Mucosa of descending colon (tissue), 3 donors: ENCODE measurements at regions not wholly inside any gene's neighbourhood (a gene's known extent, or its start where the extent isn't known, plus 50 kb on each side); places are given as distances from the start of the nearest gene placed in this dataset.

ENCODE experiments used
- ATAC-seq: fragments of 200-7000 bp; cut with Tn5 transposase; one replicate; pipeline ENCODE4 v1.9.1; 2020; ENCODE audit warnings: mild to moderate bottlenecking, moderate library complexity
- DNase-seq, 3 donors: peaks; one replicate each; pipeline ENCODE4 v3.0.0-alpha.2; 2020
- H3K36me3 ChIP-seq: fragments of 200-600 bp; one replicate; pipeline ENCODE4 v1.8.0; 2021; ENCODE audit warnings: low read depth, mild to moderate bottlenecking
- H3K4me1 ChIP-seq: fragments of 200-600 bp; one replicate; pipeline ENCODE4 v1.8.0; 2021; ENCODE audit warnings: low read depth, mild to moderate bottlenecking
- H3K4me3 ChIP-seq: fragments of 200-600 bp; one replicate; pipeline ENCODE4 v1.8.0; 2021; ENCODE audit warnings: mild to moderate bottlenecking
- H3K9me3 ChIP-seq: fragments of 200-600 bp; one replicate; pipeline ENCODE4 v1.8.0; 2021; ENCODE audit warnings: mild to moderate bottlenecking
- CTCF ChIP-seq: fragments of 200-600 bp; IDR thresholded peaks from one replicate; pipeline ENCODE4 v1.8.0; 2022; ENCODE audit warnings: antibody characterized with exemption, mild to moderate bottlenecking
- intact Hi-C, 2 donors: fragments of 100-400 bp; cut with DNase I in 1 of 2; cut with micrococcal nuclease in 1 of 2; formaldehyde crosslinking; loops; one replicate each; pipeline versions ENCODE4 v1.11.0 to v1.11.1; 2022; cut with DNase I, micrococcal nuclease
- donor health status: DM: no; HTN: no; CAD: no; lungs with moderate emphysema.
- donor health status: DM: no; HTN: no; CAD: no.
- donor health status: DM: no; HTN: yes; CAD: no.

- H3K4me1 ChIP-seq = no peaks in the 10 kb centered on the region
- intact Hi-C loops = no loop called here
- DNase-seq (no peak), ATAC-seq (no peak)
- H3K4me3 ChIP-seq = no peak overlapping the region
- H3K36me3 ChIP-seq = no peaks in the 10 kb centered on the region
- no peaks in the 10 kb centered on the region for H3K9me3 ChIP-seq
- no peak for TF ChIP-seq CTCF
These were observed 613.0 kb upstream of the CCNG1 start for GRCh38 chr5:162824360-162824759.

- H3K9me3 ChIP-seq = no peaks in the 10 kb centered on the region
- DNase-seq (no peak), ATAC-seq (no peak)
- H3K4me3 ChIP-seq = no peak overlapping the region
- H3K36me3 ChIP-seq = no peaks in the 10 kb centered on the region
- intact Hi-C loops = no loop called here
- no peak for TF ChIP-seq CTCF
- no peaks in the 10 kb centered on the region for H3K4me1 ChIP-seq
These were observed 600.2 kb upstream of the CCNG1 start for GRCh38 chr5:162837155-162837554.

- no peak for ATAC-seq
- no peak for DNase-seq
- H3K36me3 ChIP-seq = no peaks in the 10 kb centered on the region
- no peak overlapping the region for H3K4me3 ChIP-seq
- H3K4me1 ChIP-seq = no peaks in the 10 kb centered on the region
- intact Hi-C loops = no loop called here
- H3K9me3 ChIP-seq = no peaks in the 10 kb centered on the region
- TF ChIP-seq CTCF = no peak
These were observed 594.7 kb upstream of the CCNG1 start for GRCh38 chr5:162842727-162843126.

- no peaks in the 10 kb centered on the region for H3K9me3 ChIP-seq
- no peaks in the 10 kb centered on the region for H3K4me1 ChIP-seq
- intact Hi-C loops = no loop called here
- no peaks in the 10 kb centered on the region for H3K36me3 ChIP-seq
- no peak for TF ChIP-seq CTCF
- ATAC-seq (no peak), DNase-seq (no peak)
- no peak overlapping the region for H3K4me3 ChIP-seq
These were observed 585.3 kb upstream of the CCNG1 start for GRCh38 chr5:162852134-162852533.

- intact Hi-C loops = no loop called here
- no peaks in the 10 kb centered on the region for H3K4me1 ChIP-seq
- H3K4me3 ChIP-seq = no peak overlapping the region
- TF ChIP-seq CTCF = no peak
- ATAC-seq (no peak), DNase-seq (no peak)
- peaks cover 23% of the 10 kb centered on the region for H3K9me3 ChIP-seq
- H3K36me3 ChIP-seq = no peaks in the 10 kb centered on the region
These were observed 578.6 kb upstream of the CCNG1 start for GRCh38 chr5:162858770-162859169.

GRCh38 chr5:162870966-162871365 is 566.4 kb upstream of the CCNG1 start:
- intact Hi-C loops = no loop called here
- no peak for TF ChIP-seq CTCF
- H3K4me1 ChIP-seq = no peaks in the 10 kb centered on the region
- no peak for DNase-seq
- no peak for ATAC-seq
- no peak overlapping the region for H3K4me3 ChIP-seq
- H3K36me3 ChIP-seq = no peaks in the 10 kb centered on the region
- H3K9me3 ChIP-seq = peaks cover 9% of the 10 kb centered on the region
